ENCODE measurements at regions not wholly inside any gene's neighbourhood (a gene's known extent, or its start where the extent isn't known, plus 50 kb on each side); places are given as distances from the start of the nearest gene placed in this dataset.

GRCh38 chr12:107565551-107565950 is 120.0 kb upstream of the PWP1 start:
- no peak for DNase-seq

- no peak for DNase-seq
Measured at GRCh38 chr12:107567876-107568619, 117.6 kb upstream of the PWP1 start.

GRCh38 chr12:107568718-107569117 is 116.9 kb upstream of the PWP1 start:
- no peak for DNase-seq

GRCh38 chr12:107570721-107571120 is 114.9 kb upstream of the PWP1 start:
- no peak for DNase-seq

GRCh38 chr12:107571492-107571891 is 114.1 kb upstream of the PWP1 start:
- DNase-seq: no peak

GRCh38 chr12:107574691-107575090 is 110.9 kb upstream of the PWP1 start:
- DNase-seq: no peak

GRCh38 chr12:107580750-107581618 is 104.6 kb upstream of the PWP1 start:
- DNase-seq: no peak

- DNase-seq: no peak
Measured at GRCh38 chr12:107581619-107582015, 104.0 kb upstream of the PWP1 start.

GRCh38 chr12:107583551-107583950 is 102.0 kb upstream of the PWP1 start:
- no peak for DNase-seq

GRCh38 chr12:107584563-107584962 is 101.0 kb upstream of the PWP1 start:
- DNase-seq: no peak

- no peak for DNase-seq
Measured at GRCh38 chr12:107586256-107586970, 99.2 kb upstream of the PWP1 start.

GRCh38 chr12:107590413-107590812 is 95.2 kb upstream of the PWP1 start:
- no peak for DNase-seq

- no peak for DNase-seq
Measured at GRCh38 chr12:107590814-107591375, 94.7 kb upstream of the PWP1 start.

GRCh38 chr12:107593713-107594381 is 91.8 kb upstream of the PWP1 start:
- no peak for DNase-seq

GRCh38 chr12:107594995-107595394 is 90.6 kb upstream of the PWP1 start:
- no peak for DNase-seq

- DNase-seq: no peak
Measured at GRCh38 chr12:107597695-107598410, 87.7 kb upstream of the PWP1 start.

GRCh38 chr12:107598906-107599305 is 86.7 kb upstream of the PWP1 start:
- DNase-seq: no peak

- no peak for DNase-seq
Measured at GRCh38 chr12:107600581-107601144, 84.9 kb upstream of the PWP1 start.

- DNase-seq: no peak
Measured at GRCh38 chr12:107602446-107602845, 83.2 kb upstream of the PWP1 start.

GRCh38 chr12:107605293-107605692 is 80.3 kb upstream of the PWP1 start:
- DNase-seq: no peak
